ENCODE measurements at regions not wholly inside any gene's neighbourhood (a gene's known extent, or its start where the extent isn't known, plus 50 kb on each side); places are given as distances from the start of the nearest gene placed in this dataset.
A peak's percentile ranks its signal among the peaks of the same experiment; 100 is the strongest.

DNA sequence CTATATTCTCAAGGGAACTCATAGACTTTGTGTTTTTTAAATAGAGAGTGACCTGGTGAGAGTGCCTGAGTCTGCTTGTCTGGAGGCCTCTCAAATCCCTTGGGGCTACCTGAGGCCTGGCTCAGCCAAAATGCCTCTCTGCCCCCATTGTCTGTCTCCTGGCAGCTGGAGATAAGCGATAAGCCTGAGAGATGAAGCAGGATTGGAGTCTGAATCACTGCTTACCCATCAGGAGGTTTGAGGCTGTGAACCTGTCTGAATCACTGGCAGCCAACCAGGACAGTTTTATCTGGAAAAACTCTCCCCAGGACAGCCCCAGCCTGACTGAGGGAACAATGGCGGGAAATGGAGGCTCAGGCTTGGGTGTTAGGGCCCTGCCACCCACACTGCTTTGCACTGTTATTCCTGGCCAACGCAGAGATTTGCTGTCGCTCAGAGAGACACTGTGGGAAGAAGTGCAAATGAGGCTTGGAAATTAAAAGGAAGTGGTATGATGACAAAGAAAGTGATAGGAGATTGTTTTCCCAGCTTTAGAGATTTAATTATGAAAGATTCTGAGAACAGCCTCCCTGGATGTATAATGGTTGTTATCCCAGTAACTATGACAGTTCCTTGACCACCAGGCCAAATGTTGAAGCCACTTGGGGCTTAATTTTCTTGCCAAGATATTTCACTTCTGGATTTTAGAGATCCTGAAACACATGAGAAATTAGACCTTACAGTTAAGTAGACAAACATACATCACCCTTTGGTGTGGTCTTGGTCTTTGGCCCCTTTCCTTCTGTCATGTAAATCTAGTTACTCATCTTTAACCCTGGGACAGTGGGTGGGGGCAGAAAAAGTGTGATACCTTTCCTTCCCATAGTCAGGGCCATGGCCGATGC is 102.1 kb downstream of the RASSF10 start:
- no peak for DNase-seq (ENCODE audit: low read depth in 1 of 2, low spot score in 1 of 2)
- TF ChIP-seq CTCF (IDR thresholded peaks at IDR 0.05; ENCODE audit: insufficient read depth, low read length) (no peak), REST (IDR thresholded peaks at IDR 0.05; ENCODE audit: insufficient replicate concordance, low read depth) (no peak), POLR2AphosphoS5 (IDR thresholded peaks at IDR 0.05; ENCODE audit: low read depth) (no peak), SPI1 (IDR thresholded peaks at IDR 0.05; ENCODE audit: borderline replicate concordance, low read depth) (no peak), GABPA (IDR thresholded peaks at IDR 0.05; ENCODE audit: low read depth) (no peak)
- no peak overlapping the region for H3K27ac ChIP-seq (replicated peaks)
- no peaks in the 10 kb centered on the region for H3K27me3 ChIP-seq (ENCODE audit: insufficient read depth, poor library complexity, severe bottlenecking)
- H3K4me3 ChIP-seq (replicated peaks; ENCODE audit: insufficient read depth, low read length): no peak overlapping the region

GRCh38 chr11:13111813-13112130 is 102.7 kb downstream of the RASSF10 start:
- Histone ChIP-seq H3K27ac (replicated peaks) (no peak overlapping the region), H3K4me3 (replicated peaks; ENCODE audit: insufficient read depth, low read length) (no peak overlapping the region), H3K27me3 (ENCODE audit: insufficient read depth, poor library complexity, severe bottlenecking) (no peaks in the 10 kb centered on the region)
- TF ChIP-seq SPI1 (IDR thresholded peaks at IDR 0.05; ENCODE audit: borderline replicate concordance, low read depth) (no peak), REST (IDR thresholded peaks at IDR 0.05; ENCODE audit: insufficient replicate concordance, low read depth) (no peak)
- DNase-seq (ENCODE audit: low read depth in 1 of 2, low spot score in 1 of 2): no peak

GRCh38 chr11:13114566-13115379 is 105.7 kb downstream of the RASSF10 start:
- TF ChIP-seq CTCF (IDR thresholded peaks at IDR 0.05; ENCODE audit: insufficient read depth, low read length) (peak; percentile 7), POLR2AphosphoS5 (IDR thresholded peaks at IDR 0.05; ENCODE audit: low read depth) (no peak), REST (IDR thresholded peaks at IDR 0.05; ENCODE audit: insufficient replicate concordance, low read depth) (no peak)
- no peak overlapping the region for H3K4me3 ChIP-seq (replicated peaks; ENCODE audit: insufficient read depth, low read length)
- DNase-seq (ENCODE audit: low read depth in 1 of 2, low spot score in 1 of 2): peak in 1 of 2 experiments; percentile 14
- H3K27ac ChIP-seq (replicated peaks): no peak overlapping the region
- peaks cover 3% of the 10 kb centered on the region for H3K27me3 ChIP-seq (ENCODE audit: insufficient read depth, poor library complexity, severe bottlenecking)

Data from HL-60 (cell line).